ENCODE measurements at regions not wholly inside any gene's neighbourhood (a gene's known extent, or its start where the extent isn't known, plus 50 kb on each side); places are given as distances from the start of the nearest gene placed in this dataset.

DNA sequence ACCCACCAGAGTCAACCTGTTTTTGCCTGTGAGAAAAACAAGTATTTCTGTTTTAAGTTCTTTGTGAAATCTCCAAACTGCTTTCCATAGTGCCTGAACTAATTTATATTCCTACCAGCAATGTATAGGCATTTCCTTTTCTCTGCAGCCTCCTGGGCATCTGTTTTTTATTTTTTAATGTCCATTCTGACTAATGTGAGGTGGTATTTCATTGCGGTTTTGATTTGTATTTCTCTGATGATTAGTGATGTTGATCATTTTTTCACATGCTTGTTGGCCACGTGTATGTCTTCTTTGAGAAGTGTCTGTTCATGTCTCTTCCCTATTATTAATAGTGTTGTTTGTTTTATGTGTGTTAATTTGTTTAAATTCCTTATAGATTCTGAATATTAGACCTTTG, 820.5 kb downstream of the MCTP2 start:
- TF ChIP-seq TAF1 (IDR thresholded peaks at IDR 0.05; ENCODE audit: borderline replicate concordance, insufficient read depth, low read length) (no peak), FOXP2 (optimal IDR thresholded peaks at IDR 0.05; ENCODE audit: borderline replicate concordance, extremely low read depth, extremely low read length, insufficient read depth) (no peak), SIN3A (IDR thresholded peaks at IDR 0.05; ENCODE audit: borderline replicate concordance, insufficient read depth, low read length) (no peak), POLR2AphosphoS5 (IDR thresholded peaks at IDR 0.05; ENCODE audit: low read depth, low read length) (no peak)
- TF ChIP-seq, protein P1, sequence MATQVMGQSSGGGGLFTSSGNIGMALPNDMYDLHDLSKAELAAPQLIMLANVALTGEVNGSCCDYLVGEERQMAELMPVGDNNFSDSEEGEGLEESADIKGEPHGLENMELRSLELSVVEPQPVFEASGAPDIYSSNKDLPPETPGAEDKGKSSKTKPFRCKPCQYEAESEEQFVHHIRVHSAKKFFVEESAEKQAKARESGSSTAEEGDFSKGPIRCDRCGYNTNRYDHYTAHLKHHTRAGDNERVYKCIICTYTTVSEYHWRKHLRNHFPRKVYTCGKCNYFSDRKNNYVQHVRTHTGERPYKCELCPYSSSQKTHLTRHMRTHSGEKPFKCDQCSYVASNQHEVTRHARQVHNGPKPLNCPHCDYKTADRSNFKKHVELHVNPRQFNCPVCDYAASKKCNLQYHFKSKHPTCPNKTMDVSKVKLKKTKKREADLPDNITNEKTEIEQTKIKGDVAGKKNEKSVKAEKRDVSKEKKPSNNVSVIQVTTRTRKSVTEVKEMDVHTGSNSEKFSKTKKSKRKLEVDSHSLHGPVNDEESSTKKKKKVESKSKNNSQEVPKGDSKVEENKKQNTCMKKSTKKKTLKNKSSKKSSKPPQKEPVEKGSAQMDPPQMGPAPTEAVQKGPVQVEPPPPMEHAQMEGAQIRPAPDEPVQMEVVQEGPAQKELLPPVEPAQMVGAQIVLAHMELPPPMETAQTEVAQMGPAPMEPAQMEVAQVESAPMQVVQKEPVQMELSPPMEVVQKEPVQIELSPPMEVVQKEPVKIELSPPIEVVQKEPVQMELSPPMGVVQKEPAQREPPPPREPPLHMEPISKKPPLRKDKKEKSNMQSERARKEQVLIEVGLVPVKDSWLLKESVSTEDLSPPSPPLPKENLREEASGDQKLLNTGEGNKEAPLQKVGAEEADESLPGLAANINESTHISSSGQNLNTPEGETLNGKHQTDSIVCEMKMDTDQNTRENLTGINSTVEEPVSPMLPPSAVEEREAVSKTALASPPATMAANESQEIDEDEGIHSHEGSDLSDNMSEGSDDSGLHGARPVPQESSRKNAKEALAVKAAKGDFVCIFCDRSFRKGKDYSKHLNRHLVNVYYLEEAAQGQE (IDR thresholded peaks at IDR 0.05; ENCODE audit: insufficient read depth in 1 of 2, low read depth in 2 of 2, low read length in 2 of 2), result no peak

DNA sequence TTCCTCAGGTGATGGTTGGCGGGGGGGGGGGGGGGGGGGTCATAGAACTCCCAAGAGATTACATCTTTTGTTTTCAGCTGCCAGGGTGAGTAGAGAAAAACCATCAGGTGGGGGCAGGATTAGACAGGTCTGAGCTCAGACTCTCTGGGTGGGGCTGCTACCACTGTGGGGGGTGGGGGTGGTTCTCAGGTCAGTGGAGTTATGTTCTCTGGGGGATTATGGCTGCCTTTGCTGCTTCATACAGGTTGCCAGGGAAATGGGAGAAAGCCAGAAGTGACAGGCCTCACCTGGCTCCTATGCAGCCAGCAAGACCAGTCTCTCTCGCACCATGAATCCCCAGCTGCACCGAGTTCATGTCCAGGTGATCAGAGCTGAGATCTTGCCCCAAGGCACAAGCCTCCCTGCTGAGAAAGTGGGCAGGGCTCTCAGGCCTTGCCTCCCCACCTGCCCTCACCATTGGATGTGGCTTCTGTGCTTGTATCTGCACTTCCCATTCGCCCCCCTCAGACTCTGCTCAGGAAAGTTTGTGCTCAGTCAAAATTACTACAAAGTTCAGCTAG, 828.1 kb downstream of the MCTP2 start:
- TF ChIP-seq SIN3A (IDR thresholded peaks at IDR 0.05; ENCODE audit: borderline replicate concordance, insufficient read depth, low read length) (no peak), TAF1 (IDR thresholded peaks at IDR 0.05; ENCODE audit: borderline replicate concordance, insufficient read depth, low read length) (no peak), FOXP2 (optimal IDR thresholded peaks at IDR 0.05; ENCODE audit: borderline replicate concordance, extremely low read depth, extremely low read length, insufficient read depth) (no peak), POLR2AphosphoS5 (IDR thresholded peaks at IDR 0.05; ENCODE audit: low read depth, low read length) (no peak)
- TF ChIP-seq, protein P1 (IDR thresholded peaks at IDR 0.05; ENCODE audit: insufficient read depth in 1 of 2, low read depth in 2 of 2, low read length in 2 of 2), result no peak

GRCh38 chr15:95068701-95069521, 837.5 kb downstream of the MCTP2 start:
- TF ChIP-seq SIN3A (IDR thresholded peaks at IDR 0.05; ENCODE audit: borderline replicate concordance, insufficient read depth, low read length) (no peak), FOXP2 (optimal IDR thresholded peaks at IDR 0.05; ENCODE audit: borderline replicate concordance, extremely low read depth, extremely low read length, insufficient read depth) (no peak), POLR2AphosphoS5 (IDR thresholded peaks at IDR 0.05; ENCODE audit: low read depth, low read length) (no peak), TAF1 (IDR thresholded peaks at IDR 0.05; ENCODE audit: borderline replicate concordance, insufficient read depth, low read length) (no peak)
- TF ChIP-seq, protein P1 (IDR thresholded peaks at IDR 0.05; ENCODE audit: insufficient read depth in 1 of 2, low read depth in 2 of 2, low read length in 2 of 2), result no peak

DNA sequence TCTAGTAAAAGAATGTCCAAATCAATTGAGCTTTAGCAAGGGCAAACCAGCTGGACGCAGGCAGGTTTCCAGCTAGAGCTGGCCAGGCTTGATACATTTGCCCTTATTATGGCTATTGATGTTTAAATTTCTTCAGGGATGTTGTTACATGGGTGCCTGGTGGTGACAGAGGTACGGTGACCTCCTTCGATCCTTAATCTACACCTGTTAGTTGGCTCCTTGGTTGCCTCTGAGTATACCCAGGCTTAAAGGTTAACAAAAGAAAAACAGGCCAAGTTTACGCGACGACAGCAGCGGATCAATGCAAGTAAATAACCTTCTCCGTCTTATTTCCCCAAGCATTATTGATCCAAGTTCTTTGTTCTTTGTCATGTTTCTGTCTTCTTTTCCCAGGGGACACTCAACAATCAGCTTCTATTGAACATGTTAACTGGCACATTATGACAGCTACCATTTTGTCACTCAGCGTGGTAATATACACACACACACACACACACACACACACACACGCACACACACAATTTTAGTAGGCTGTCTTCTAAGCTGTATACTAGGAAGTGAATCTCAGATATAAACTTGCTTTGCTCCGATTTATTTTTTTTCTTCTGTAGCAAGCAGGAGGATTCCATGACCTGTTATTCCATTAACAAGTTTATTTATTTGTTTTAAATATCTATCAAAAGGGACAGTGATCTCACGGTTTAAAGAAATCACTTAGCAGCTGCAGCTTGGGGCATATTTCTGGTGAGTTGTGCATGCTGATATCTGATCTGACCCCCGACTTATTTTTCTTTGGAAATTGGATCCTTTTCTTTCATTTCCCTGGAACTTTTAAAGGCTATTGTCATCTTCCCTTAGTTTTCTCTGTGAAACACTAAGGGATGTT, 844.7 kb downstream of the MCTP2 start:
- TF ChIP-seq TAF1 (IDR thresholded peaks at IDR 0.05; ENCODE audit: borderline replicate concordance, insufficient read depth, low read length), result no peak
- no peak for TF ChIP-seq FOXP2 (optimal IDR thresholded peaks at IDR 0.05; ENCODE audit: borderline replicate concordance, extremely low read depth, extremely low read length, insufficient read depth)
- TF ChIP-seq, protein P1 (IDR thresholded peaks at IDR 0.05; ENCODE audit: insufficient read depth in 1 of 2, low read depth in 2 of 2, low read length in 2 of 2), result no peak
- TF ChIP-seq POLR2AphosphoS5 (IDR thresholded peaks at IDR 0.05; ENCODE audit: low read depth, low read length), result no peak
- TF ChIP-seq SIN3A (IDR thresholded peaks at IDR 0.05; ENCODE audit: borderline replicate concordance, insufficient read depth, low read length), result no peak

All from PFSK-1 (cell line).